NCI-H2196 (cell line): ENCODE measurements at regions not wholly inside any gene's neighbourhood (a gene's known extent, or its start where the extent isn't known, plus 50 kb on each side); places are given as distances from the start of the nearest gene placed in this dataset.

Source experiments
- DNase-seq: peaks from one replicate; lab custom pipeline; 2025; ENCODE audit not compliant: unreplicated experiment; lab: John Stamatoyannopoulos, UW

DNA sequence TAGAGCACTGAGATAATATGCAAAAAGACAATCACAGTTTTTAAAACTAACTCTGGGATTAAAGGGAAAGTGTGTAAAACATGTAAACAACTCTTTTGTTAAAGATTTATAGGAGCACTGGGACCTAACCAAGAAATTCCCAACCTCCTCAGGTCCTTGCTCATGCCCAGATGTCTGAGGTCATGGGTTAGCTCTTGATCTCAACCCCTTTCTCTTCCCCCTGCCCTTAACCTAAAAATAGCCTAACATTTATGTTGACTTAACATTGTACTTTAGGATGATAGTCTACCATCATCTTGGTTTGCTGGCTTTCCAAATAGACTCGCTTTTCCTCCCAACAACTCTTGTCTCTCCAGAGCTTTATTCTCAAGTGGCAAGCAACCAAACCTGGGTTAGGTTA lies 258.2 kb upstream of the FAT3 start:
- no peak for DNase-seq

GRCh38 chr11:91960770-91961169 lies 263.8 kb upstream of the FAT3 start:
- DNase-seq: no peak

DNA sequence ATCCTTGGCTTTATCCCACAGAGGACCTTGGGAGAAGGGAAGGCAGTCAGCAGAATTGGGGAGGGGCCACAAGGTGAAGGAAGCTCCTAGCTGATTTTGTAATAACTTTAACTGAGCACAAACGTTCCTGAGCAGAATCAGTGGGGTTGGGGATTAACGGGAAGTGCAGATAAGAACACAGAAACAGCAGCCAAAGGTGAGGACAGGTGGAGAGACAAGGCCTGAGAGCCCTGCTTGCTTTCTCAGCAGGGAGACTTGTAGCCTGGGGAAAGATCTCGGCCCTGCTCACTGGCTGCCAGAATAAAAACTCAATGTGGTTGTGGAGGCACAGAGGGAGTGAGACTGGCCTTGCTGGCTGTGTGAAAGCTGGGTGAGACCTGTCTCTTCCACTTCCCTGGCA lies 265.2 kb upstream of the FAT3 start:
- no peak for DNase-seq

- no peak for DNase-seq
Observed at GRCh38 chr11:91956711-91957110, 267.9 kb upstream of the FAT3 start.

DNA sequence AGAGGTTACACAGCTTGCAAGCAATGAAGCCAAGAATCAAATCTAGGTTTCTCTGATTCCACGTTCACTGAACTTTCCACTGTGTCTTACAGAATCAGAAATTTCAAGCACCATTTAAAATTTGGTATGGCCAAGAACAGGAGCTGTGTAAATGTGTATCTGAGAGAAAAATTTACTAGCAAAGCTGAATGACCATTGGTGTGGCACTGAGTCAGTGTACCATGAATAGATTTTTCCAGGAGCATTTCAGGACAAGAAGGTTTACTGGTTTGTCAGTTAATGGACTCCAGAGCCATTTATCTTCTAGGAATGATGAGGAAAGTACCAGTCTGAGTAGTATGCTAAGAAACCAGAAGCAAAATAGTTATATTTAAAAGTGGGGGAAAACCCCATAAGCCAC lies 269.4 kb upstream of the FAT3 start:
- no peak for DNase-seq

- no peak for DNase-seq
Observed at GRCh38 chr11:91952056-91952455, 272.6 kb upstream of the FAT3 start.

- DNase-seq: peak; percentile 5
Observed at GRCh38 chr11:91947215-91947820, 277.3 kb upstream of the FAT3 start.

GRCh38 chr11:91946397-91946951 lies 278.1 kb upstream of the FAT3 start:
- no peak for DNase-seq

DNA sequence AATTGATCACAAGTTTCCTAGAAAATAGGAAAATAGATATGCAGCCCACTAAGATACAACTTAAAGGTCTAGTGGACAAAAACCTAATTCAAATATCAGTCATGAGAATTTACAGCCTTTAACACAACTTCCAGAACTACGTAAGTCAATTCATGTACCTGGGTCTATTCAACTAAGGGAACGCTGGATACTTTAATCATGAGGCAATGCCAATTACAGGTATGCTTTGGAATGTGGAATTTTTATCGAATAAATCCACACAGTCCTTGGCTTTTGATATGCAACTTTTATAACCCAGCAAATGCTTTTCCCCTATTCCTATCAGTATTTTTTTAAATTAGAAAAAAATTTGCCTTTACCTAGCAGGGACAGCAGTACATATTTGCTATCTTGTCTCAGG lies 289.5 kb upstream of the FAT3 start:
- no peak for DNase-seq

- DNase-seq: no peak
Observed at GRCh38 chr11:91932151-91932821, 292.3 kb upstream of the FAT3 start.

GRCh38 chr11:91927448-91927847 lies 297.2 kb upstream of the FAT3 start:
- DNase-seq: no peak

DNA sequence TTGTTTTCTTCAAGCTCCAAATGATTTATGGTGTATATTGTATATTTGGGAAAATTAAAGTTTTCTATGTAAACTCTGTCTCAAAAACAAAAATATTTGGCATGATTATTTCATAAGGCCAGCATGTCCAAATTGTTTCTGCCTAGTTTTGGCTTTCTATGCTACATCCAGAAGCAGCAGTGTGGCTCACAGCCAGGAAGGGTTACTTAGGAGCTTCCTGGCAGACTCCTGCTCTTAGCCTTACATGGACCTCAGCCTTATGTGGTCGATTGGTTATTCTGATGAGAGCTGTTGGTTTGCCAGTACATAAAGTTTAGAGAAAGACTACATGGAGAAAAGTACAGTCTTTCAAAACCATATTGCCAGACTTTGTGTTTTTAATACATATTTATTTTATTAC lies 297.7 kb upstream of the FAT3 start:
- DNase-seq: no peak

DNA sequence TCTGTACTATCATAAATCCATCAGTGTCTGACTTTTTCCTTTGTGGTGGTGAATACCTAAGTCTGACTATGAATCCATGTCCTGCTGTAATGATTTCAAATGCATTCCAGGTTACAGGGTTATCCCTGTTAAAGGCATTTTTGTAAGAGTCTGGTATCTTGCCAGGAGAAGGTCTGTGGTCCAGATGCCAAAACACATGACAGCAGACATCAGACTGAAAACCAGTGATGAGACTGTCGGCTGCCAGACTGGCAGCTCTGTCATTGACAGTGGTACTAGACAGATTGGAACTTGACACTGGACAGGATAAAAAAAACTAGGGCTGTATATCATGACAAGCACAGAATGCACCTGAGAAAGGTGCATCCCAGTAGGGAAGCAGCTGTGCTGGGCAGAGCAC lies 301.8 kb upstream of the FAT3 start:
- DNase-seq: no peak

- DNase-seq: no peak
Observed at GRCh38 chr11:91921974-91922373, 302.6 kb upstream of the FAT3 start.

DNA sequence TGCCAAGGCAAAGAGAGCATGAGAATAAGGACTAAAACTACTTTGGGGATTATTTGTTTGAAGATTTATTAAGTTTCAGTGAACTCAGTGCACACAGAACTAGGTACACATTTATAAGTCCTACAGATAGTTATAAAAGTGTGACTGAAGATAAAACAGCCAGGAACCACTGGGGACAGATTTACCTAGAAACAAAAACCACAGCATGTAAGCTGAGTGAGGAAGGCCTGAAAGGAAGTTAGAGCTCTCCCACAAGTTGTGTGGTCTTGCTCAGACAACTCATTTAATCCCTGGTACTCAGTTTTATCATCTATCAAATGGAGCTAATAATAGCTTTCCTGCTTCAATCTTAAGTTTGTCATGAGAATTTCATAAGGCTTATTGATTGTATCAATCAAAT lies 311.2 kb upstream of the FAT3 start:
- DNase-seq: no peak

DNA sequence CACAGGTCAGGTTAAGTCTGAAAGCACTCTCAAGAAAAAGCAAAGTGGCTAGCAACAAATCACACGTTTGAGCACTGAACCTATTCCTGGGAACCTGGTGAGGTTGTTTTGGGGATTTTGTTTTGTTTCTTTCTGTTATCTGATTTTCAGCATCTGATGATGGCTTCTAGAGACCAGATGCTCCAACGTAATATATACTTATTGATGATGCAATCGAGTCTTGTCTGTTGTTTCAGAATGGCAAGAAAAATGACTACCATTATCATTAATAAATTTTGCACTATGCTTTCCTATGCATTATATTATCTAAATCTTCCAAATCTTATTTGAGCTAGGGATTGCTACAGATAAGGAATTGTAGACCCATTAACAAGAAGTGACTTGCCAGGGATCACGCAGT lies 312.3 kb upstream of the FAT3 start:
- no peak for DNase-seq

GRCh38 chr11:91906871-91907624 lies 317.6 kb upstream of the FAT3 start:
- no peak for DNase-seq

GRCh38 chr11:91904792-91905785 lies 319.5 kb upstream of the FAT3 start:
- DNase-seq: no peak

DNA sequence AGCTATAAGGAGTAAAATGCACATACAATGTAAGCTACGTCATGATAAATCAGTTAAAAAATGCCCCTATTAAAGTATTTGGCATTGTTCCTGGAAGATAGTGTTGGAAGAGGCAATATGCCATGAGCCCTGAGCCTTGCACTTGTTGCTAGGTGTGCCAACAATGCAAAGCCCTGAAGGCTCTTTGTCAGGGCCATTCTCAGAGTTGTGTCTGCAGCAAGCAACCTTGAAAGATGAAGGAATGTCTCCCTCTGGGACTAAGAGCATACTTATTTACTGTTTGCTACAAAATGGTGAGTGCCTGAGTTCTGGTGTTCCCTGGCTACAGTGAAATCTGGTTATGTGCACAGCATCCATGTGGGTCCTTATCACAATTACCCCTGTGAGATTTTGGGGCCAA lies 322.3 kb upstream of the FAT3 start:
- no peak for DNase-seq

GRCh38 chr11:91880660-91881059 lies 344.0 kb upstream of the FAT3 start:
- no peak for DNase-seq

GRCh38 chr11:91876746-91877145 lies 347.9 kb upstream of the FAT3 start:
- DNase-seq: no peak
